Activated gamma-delta T cell (primary cell): ENCODE measurements at regions not wholly inside any gene's neighbourhood (a gene's known extent, or its start where the extent isn't known, plus 50 kb on each side); places are given as distances from the start of the nearest gene placed in this dataset.
"Not testable (repeated sequence)": the region's sequence is repeated elsewhere in the genome, so short reads cannot be mapped to it uniquely, and the experiment has no call there.

Experiments used
- DNase-seq: peaks from one replicate; lab custom pipeline; 2025; lab: John Stamatoyannopoulos, UW

GRCh38 chr1:148264374-148265276 lies 112.5 kb upstream of the NBPF11 start:
- DNase-seq: no peak

GRCh38 chr1:148263906-148264255 lies 111.8 kb upstream of the NBPF11 start:
- no peak for DNase-seq

- peak; percentile 13 for DNase-seq
Observed at GRCh38 chr1:148263128-148263905, 111.2 kb upstream of the NBPF11 start.

- DNase-seq: not testable (repeated sequence)
Observed at GRCh38 chr1:148261684-148262083, 109.6 kb upstream of the NBPF11 start.

GRCh38 chr1:148257886-148258285 lies 105.8 kb upstream of the NBPF11 start:
- not testable (repeated sequence) for DNase-seq

GRCh38 chr1:148254611-148255429 lies 102.7 kb upstream of the NBPF11 start:
- not testable (repeated sequence) for DNase-seq

- not testable (repeated sequence) for DNase-seq
Observed at GRCh38 chr1:148253808-148254207, 101.7 kb upstream of the NBPF11 start.

- DNase-seq: not testable (repeated sequence)
Observed at GRCh38 chr1:148248798-148249197, 96.7 kb upstream of the NBPF11 start.

GRCh38 chr1:148246258-148246861 lies 94.3 kb upstream of the NBPF11 start:
- not testable (repeated sequence) for DNase-seq

GRCh38 chr1:148245843-148246242 lies 93.8 kb upstream of the NBPF11 start:
- DNase-seq: not testable (repeated sequence)

- not testable (repeated sequence) for DNase-seq
Observed at GRCh38 chr1:148245443-148245842, 93.4 kb upstream of the NBPF11 start.

- DNase-seq: not testable (repeated sequence)
Observed at GRCh38 chr1:148233250-148233649, 81.2 kb upstream of the NBPF11 start.

- not testable (repeated sequence) for DNase-seq
Observed at GRCh38 chr1:148228846-148229245, 76.8 kb upstream of the NBPF11 start.

GRCh38 chr1:148222399-148223159 lies 70.5 kb upstream of the NBPF11 start:
- not testable (repeated sequence) for DNase-seq

GRCh38 chr1:148221593-148221992 lies 69.5 kb upstream of the NBPF11 start:
- not testable (repeated sequence) for DNase-seq

GRCh38 chr1:148219229-148219628 lies 67.1 kb upstream of the NBPF11 start:
- not testable (repeated sequence) for DNase-seq

GRCh38 chr1:148211191-148211590 lies 59.1 kb upstream of the NBPF11 start:
- DNase-seq: not testable (repeated sequence)

GRCh38 chr1:148210624-148211023 lies 58.5 kb upstream of the NBPF11 start:
- not testable (repeated sequence) for DNase-seq

- not testable (repeated sequence) for DNase-seq
Observed at GRCh38 chr1:148210166-148210565, 58.1 kb upstream of the NBPF11 start.

GRCh38 chr1:148202013-148202412 lies 49.9 kb upstream of the NBPF11 start:
- DNase-seq: not testable (repeated sequence)
